Stimulated activated CD4-positive, alpha-beta T cell treated with anti-CD3 and anti-CD28 coated beads, TNF-alpha, amount 100 ng/mL, for 1 hour (primary cell): ENCODE measurements at regions not wholly inside any gene's neighbourhood (a gene's known extent, or its start where the extent isn't known, plus 50 kb on each side); places are given as distances from the start of the nearest gene placed in this dataset.
"Not testable (repeated sequence)": the region's sequence is repeated elsewhere in the genome, so short reads cannot be mapped to it uniquely, and the experiment has no call there.

ENCODE experiments used
- DNase-seq, 3 donors: peaks; one replicate each; pipeline ENCODE4 v3.0.0-alpha.2; 2020; ENCODE audit warnings: low read depth in 3 of 3, low spot score in 1 of 3

DNA sequence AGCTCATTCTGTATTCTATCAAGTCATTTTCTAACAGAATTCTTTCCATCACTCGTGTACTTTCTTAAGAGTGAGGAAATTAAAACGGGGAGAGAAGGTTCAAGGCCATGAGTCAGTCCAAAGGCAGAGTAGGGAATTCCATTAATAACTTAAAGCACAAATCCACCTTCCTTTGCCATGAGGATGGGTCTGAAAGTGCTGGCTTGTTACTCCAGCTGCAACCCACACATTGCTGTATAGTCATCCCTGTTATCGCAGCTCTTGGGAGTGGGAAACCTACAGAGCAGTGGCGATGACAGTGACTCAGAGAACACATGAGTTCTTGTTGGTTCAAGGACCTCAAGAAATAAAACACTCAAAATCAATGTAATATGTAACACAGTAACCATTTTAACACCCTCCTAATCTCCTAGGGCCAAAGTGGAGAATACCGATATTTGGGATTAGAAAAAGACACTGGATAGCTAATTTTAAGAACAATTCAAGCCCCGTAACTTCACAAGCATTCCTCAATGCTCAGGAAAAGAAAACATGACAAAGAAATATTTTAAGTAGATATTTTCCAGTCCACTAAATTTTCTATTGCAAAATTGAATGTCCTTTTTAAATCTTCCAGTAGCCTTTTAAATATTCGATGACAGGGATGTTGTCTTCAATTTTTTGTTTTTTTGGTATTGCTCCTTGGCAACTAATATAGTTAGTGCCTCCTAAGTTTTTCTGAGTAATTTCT, 179.9 kb upstream of the THBS1 start:
- no peak for DNase-seq

DNA sequence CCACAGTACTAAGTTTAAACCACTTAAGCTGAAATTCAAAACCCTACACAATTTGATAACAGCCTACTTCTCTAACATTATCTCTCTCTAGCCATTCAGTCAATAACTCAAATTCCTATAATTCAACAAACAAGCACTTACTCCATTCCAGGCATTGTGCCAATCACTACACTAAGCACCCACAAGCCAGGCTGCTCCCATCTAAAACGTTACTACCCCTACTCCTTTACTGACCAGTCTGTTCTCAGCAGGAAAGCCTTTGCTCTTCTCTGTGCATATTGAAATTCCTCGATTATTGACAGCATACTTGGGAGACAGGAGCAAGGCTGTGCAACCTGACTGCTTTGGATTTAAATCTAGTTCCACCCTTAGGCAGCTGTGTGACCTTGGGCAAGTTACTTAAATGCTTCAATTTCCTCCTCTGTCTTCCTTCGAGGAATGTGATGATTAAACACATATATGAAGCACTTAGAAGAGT, 177.2 kb upstream of the THBS1 start:
- DNase-seq = no peak

DNA sequence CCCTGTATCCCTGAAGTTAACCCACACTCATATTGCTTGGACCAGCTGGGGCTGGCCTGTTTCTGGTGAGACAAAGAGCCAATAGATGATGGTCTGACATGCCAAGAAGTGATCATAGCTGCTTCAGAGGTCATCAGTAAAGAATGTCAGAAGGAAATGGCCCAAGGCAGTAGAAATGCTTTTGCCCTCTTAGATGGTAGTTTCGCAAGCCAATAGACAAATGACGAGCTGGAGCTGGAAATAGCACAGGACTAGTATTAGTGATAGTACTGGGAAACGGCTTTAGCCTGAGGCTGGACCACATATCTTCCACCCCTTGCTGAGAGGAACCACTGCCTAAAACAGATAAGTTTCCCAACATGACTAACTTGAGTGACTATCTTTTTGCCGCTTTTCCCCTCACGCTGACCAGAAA, 176.1 kb upstream of the THBS1 start:
- DNase-seq = no peak

DNA sequence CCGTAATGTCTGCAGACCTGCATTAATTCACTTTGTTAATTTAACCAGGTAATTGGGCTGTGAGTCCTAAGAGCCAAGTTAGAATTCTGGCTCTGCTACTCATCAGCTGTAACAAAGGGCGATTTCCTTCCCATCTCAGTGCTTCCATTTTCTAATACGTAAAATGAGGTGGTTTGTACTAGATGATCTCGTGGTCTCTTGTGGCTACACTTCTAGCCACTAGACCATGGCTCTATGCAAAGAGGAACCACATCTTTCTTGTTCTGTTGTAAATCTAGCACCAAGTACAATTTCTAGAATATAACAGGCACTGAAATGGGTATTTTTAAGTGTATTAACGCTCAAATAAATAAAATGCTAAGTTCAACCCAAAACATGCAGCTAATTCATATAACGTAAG, 174.4 kb upstream of the THBS1 start:
- no peak for DNase-seq

DNA sequence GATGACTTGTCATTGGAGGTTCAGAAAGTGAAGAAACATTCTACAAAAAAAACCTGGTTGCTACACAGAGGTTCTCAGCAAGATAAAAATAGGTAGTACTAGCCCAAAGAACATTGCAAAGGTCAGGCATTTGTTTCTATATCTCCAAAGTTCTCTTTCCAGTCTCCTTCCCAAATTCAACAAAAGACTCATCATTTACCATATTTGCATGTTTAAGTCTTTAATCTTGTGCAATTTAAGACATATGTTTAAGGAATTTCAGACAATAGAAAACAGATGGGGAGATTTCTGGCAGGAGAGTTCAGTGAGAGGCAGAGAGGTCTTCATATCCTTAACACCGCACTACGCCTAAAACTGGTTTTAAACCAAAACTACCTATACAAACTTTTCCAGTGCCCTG, 173.8 kb upstream of the THBS1 start:
- DNase-seq = no peak

DNA sequence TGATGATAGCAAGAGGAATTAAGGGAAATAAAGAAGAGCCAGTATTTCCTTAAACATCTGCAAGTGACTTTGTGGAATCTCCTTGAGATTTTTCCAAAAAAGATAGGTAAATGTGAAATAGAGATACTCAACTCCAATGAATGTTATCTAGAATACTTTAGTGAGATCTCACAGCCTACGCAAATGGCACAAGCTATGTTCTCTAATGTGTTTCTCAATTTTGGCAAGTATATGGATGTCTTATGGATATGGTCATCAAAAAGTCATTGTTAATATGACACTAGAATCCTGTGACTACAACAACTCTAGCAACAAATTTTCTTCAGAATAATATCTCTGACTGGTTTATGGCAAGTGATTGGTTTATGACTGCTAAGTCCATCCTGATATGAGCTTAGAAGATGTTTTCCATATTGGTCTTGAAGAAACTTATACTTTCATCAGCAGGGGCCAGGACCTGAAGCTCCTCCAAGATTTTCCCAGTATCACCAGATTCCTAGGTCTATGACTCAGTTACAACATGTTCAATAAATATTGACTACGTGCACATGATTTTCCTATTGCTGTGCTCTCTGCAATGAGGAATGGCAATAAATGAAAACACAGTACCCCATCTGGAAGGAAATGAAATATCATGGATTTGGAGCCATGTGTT, 170.9 kb upstream of the THBS1 start:
- DNase-seq = no peak

DNA sequence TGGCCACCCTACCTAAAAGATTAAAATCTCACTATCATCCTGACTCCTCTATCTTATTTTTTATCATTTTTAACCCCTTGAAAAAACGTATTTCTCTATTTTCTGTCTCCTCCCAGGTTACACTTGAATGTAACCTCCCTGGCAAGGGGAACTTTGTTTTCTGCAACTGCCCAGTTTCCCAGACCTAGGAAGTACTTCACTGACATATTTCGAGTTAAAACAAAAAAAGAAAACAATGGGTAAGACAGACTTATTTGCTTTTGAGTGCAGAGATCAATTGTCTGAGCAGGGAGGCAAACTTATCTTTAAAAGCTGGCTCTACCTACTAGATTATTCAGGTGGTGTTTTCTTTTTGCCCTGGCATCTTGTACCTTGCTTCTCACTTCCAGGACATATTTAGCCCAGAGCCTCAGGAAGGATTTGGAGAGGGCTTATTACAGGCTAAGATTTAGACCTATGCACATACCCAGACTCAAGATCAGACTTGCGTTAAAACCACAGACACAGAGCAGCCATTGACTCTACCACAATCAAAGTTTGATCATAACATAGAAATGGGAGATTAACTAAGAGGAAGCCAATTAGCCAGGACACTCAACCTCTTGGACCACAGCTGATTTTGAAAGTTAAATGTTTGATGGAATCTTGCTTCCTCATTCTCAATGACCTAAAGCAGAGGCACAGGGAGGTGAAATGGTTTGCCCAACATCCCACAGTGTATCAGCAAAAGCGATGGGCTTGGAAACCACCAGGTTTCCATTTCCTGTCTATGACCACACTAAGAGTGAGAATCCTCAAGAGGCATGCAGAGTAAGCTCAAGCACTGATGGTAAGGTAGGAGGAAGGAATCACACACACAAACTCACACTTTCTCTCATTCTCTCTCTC, 169.5 kb upstream of the THBS1 start:
- no peak for DNase-seq

DNA sequence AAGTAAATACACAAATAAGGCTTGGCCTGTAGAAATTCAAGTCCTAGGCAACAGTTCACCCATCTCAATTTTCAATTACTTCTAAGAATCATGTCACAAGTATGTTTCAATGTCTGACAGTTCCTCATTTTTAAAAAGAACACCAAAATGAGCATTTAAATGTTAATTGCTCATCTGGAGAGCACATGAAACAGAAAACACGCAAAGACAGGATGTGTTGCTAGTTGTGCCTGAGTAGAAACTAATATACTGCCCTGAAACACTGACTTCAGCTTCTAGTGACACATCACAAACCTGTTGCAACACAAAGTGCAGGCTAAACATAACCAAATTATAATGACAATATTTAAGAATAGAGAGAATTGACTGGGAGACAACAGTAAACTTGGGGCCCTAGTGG, 167.3 kb upstream of the THBS1 start:
- DNase-seq = no peak

DNA sequence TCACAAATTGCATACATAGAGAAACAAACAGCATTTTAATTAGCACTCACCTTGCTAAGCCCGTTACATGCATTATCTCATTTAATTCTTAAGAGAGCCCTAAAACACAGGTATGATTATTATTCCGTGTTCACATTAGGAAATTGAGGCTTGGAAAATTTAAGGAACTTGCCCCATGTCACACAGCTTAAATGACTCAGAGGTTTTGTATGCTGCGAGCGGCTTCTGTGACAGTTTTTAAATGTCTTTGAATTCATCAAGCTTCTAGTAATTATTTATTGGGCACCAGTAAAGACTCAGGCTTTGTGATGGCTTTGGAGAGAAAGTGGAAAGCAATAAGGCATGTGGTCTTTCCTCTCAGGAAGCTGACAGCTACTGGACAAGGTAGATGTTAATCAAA, 166.7 kb upstream of the THBS1 start:
- DNase-seq = no peak

DNA sequence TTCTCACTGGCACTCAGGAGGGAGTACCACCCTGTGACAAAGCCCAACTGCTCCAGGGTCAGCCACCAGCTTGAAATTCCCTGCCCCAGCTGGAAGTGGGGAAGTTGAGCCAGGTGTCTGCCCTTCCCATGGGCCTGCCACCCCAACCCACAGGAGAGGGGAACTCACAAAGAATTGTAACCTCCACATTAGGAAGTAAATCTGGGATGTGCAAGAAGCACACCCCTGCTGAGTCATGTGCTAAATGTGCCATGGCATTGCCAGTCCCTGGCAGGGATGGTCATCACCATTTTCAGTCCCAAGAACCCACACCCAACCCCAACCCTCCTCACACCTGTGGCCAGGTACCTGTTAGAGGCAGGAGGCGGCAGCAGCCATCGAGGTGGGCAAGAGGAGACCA, 165.2 kb upstream of the THBS1 start:
- no peak for DNase-seq

DNA sequence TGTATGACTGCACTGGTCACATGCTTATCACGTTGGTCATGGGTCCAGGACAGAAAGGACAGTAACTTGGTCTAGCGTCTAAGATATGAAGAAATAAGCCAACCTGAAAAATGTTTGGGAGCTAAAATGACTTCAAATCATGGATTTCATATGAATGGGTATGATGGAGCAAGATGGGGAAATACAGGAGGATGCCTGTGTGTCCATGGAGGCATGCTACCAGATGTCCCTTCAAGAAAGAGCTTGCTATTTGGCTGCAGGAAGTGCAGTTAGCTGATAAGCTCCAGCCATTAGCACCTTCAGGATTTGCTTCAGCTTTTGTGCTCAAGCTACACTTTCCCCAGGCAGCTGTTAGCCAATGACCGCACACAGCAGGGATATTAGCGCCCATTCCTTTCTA, 164.6 kb upstream of the THBS1 start:
- DNase-seq = no peak

DNA sequence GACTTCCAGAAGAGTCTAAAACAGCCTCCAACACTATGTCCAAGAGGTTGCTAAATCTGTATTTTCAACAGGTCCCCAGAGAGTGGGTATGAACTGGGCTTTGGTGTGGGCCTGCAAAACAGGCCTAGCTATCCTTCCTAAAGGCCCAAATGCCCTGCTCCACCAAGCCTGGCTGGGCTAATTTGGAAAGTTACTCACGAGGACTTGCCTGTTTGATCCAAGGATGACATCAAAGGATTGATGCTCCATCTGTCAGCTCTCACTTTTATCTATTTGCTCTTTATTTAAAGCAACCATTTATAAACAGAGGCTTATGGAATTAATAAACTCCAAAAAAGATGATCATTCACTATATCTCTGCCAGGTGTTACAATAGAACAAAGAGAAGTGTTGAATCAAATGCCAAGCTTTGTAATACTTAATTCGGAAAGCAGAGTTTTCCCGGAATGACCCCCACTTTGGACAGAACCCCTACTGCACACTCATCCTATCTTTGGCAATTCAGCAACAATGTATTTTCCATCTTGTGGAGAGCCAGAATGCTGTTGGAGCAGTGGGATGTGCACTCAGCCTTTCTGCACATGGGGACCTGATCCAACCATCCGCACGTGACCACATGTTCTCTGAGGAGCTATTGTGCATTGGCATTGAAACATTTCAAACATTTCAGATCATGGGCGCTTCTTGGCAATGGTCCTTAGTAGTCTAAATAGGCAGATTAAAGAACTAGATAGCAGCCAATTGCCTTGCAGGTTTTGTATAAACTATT, 163.3 kb upstream of the THBS1 start:
- no peak for DNase-seq

DNA sequence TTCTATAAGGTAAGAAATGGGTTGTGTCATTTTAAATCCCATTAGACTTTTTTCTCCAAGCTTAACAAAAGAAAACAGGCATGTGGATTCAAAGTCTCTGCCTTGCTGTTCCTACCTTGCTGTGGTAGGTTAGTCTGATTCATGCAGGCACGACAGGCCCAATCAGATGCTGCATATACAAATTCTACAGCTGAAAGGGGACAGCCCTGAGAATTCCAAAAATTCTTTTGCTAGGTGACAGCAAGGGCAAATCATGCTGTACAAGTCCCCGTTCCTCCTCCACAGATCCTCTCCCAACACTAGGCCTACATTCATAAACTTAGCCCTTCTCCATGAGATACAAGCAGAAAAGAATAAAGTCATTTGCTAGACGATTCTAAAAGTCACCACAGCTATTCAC, 161.2 kb upstream of the THBS1 start:
- no peak for DNase-seq

DNA sequence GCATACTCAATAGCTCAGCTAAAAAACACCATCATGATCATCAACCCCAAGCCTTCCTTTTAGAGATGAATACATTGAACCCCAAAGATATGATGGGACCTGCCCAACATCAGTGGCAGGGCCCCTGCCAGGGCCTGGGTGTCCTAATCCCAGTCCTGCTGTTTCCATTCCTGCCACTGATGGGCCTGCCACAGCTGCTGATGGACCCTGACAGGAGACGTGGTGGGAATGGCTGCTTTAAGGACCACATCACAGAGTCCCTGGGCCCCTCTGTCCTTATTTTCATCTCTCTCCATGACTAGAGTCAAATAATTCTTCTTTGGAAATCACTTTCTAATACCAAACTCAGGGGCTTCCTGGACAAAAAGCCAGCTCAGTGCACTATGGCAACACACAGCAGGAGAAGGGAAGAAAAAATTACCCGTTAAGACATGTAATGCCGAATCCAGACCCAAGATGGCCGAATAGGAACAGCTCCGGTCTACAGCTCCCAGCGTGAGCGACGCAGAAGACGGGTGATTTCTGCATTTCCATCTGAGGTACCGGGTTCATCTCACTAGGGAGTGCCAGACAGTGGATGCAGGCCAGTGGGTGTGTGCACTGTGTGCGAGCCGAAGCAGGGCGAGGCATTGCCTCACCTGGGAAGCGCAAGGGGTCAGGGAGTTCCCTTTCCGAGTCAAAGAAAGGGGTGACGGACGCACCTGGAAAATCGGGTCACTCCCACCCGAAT, 160.6 kb upstream of the THBS1 start:
- not testable (repeated sequence) for DNase-seq

DNA sequence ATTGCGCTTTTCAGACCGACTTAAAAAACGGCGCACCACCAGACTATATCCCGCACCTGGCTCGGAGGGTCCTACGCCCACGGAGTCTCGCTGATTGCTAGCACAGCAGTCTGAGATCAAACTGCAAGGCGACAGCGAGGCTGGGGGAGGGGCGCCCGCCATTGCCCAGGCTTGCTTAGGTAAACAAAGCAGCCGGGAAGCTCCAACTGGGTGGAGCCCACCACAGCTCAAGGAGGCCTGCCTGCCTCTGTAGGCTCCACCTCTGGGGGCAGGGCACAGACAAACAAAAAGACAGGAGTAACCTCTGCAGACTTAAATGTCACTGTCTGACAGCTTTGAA, 160.1 kb upstream of the THBS1 start:
- not testable (repeated sequence) for DNase-seq

DNA sequence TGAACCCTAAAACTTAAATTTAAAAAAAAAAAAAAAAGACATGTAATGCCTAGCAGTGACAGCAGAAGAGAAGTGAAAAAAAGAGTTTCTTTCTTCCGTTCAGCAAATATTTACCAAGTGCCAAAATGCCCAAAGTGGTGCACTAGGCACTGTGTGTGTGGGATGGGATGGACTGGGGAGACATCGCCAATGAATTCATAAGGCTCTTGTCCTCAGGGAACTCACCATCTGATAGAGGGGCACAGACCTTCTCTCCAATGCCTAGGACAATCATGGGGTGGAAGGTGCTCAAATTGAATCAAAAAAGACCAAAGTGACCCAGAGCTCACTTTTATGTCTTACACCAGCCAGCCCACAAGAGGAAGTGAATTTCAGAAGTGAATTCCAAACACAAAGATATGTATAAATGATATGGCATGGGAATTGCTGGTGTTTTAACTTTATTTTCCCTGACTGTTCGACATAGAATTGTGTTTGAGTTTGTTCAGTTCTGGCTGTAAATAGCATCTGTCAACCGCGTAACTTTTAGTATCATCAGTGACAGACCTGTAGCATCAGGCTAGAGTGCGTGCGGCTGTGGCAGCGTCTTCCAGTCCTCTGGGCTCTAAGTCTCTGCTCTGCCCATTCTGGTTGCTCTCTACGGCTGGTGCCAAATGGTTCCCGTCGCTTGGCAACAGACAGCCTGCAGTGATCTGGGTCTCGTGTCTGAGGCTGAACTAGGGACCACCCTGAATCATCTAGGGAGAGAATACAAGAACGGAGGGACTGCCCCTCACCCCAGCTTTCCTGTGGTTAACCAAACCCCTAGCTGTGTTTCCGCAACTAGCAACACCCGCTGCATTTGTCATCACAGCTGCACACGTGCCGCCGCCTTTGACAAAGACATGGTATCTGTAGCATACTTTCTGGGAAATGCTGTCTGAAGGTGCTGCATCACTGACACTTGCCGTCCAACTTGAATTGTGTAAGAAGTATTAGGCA, 154.0 kb upstream of the THBS1 start:
- DNase-seq = peak; percentile 8 to 40 (median 12)

DNA sequence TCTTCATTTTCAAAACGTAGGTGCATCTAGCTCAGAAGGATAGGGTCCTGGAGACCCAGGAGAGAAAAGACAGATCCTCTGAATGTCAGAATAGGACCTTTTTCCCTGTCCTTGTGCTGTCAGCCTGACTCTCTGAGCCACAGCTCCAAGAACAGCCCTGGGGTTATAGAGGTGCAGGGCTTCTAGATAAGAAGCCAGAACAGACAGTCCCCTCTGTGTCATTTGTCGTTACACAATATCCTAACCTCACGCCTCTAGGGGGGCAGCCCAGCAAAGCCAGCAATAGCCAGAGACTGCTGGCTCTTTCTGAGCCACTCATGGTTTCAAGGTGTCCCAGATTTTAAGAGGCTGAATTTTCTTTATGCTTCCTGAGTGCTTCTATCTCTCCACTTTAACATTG, 153.2 kb upstream of the THBS1 start:
- DNase-seq = no peak

DNA sequence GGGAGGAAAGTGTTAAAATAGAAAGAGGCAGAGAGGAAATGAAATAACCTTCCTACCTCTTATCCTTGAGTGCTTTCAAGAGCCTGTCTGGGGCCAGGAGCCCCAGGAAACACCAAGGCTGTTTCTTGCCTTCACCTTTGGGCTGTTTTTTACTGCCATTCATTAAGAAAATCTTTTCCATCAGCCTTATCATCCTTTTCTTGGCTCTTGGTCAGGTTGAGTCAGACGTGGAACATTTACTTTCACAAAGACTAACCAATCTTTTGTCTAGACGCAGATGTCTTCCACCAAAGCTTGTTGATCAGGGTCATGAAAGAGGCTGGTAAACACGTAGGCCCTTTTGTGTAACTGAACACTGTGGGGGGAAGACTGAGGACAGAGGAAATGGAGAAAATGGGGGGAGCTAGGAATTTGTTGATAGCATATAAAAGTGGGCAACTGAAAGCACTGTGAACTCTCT, 151.0 kb upstream of the THBS1 start:
- no peak for DNase-seq

DNA sequence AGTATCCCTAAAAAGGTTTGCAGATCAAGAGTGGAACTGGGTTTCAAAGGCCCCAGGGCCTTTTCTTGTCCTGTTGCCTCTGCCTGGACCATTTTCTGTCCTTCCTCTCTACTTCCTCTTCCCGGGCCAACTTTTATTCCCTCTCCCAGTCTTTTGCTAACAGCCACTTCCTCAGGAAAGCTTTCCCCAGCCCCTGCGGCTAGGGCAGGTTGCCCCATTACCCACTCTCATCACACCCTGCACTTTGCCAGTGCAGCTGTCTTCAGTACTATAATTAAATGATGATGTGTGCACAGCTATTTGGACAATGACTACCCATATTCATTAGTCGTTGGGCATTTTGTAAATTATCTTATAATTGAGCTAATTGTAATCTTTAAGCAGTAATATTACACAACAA, 150.5 kb upstream of the THBS1 start:
- DNase-seq = no peak
